Activated CD8-positive, alpha-beta T cell treated with anti-CD3 and anti-CD28 coated beads for 36 hours (primary cell): ENCODE measurements at regions not wholly inside any gene's neighbourhood (a gene's known extent, or its start where the extent isn't known, plus 50 kb on each side); places are given as distances from the start of the nearest gene placed in this dataset.

Source experiments
- ATAC-seq: fragments of 200-7000 bp; cut with Tn5 transposase; one replicate; pipeline ENCODE4 v1.10.0; 2021; ENCODE audit warnings: mild to moderate bottlenecking, moderate library complexity
- CTCF ChIA-PET: fragments of 350-600 bp; sonication (Branson Sonifier 250); formaldehyde crosslinking; loops from one replicate; lab custom pipeline; 2021; ENCODE audit warnings: antibody characterized with exemption; lab: Charles Lee
- POLR2A ChIA-PET: fragments of 350-600 bp; sonication (Branson Sonifier 250); formaldehyde crosslinking; loops from one replicate; lab custom pipeline; 2021; ENCODE audit warnings: antibody characterized with exemption; lab: Charles Lee
- DNase-seq: peaks from one replicate; pipeline ENCODE4 v3.0.0-alpha.2; 2020
- H3K27ac Mint-ChIP-seq: one replicate; pipeline ENCODE4 v1.8.0; 2021; ENCODE audit warnings: mild to moderate bottlenecking, mixed read lengths
- H3K27me3 Mint-ChIP-seq: one replicate; pipeline ENCODE4 v1.8.0; 2021; ENCODE audit warnings: mixed read lengths
- H3K36me3 Mint-ChIP-seq: one replicate; pipeline ENCODE4 v1.8.0; 2021; ENCODE audit warnings: low read depth, mixed read lengths
- H3K4me1 Mint-ChIP-seq: one replicate; pipeline ENCODE4 v1.8.0; 2021; ENCODE audit warnings: low read depth, mixed read lengths
- H3K4me3 Mint-ChIP-seq: one replicate; pipeline ENCODE4 v1.8.0; 2021; ENCODE audit warnings: mild to moderate bottlenecking, moderate library complexity, mixed read lengths
- H3K9me3 Mint-ChIP-seq: one replicate; pipeline ENCODE4 v1.8.0; 2021; ENCODE audit warnings: mixed read lengths
- intact Hi-C: fragments of 100-400 bp; cut with micrococcal nuclease; formaldehyde crosslinking; loops from one replicate; pipeline ENCODE4 v1.10.0; 2022
- TF ChIP-seq, protein P1 (sequence below): fragments of 200-600 bp; IDR thresholded peaks from one replicate; pipeline ENCODE4 v1.8.0; 2022; ENCODE audit warnings: antibody characterized with exemption, mild to moderate bottlenecking

DNA sequence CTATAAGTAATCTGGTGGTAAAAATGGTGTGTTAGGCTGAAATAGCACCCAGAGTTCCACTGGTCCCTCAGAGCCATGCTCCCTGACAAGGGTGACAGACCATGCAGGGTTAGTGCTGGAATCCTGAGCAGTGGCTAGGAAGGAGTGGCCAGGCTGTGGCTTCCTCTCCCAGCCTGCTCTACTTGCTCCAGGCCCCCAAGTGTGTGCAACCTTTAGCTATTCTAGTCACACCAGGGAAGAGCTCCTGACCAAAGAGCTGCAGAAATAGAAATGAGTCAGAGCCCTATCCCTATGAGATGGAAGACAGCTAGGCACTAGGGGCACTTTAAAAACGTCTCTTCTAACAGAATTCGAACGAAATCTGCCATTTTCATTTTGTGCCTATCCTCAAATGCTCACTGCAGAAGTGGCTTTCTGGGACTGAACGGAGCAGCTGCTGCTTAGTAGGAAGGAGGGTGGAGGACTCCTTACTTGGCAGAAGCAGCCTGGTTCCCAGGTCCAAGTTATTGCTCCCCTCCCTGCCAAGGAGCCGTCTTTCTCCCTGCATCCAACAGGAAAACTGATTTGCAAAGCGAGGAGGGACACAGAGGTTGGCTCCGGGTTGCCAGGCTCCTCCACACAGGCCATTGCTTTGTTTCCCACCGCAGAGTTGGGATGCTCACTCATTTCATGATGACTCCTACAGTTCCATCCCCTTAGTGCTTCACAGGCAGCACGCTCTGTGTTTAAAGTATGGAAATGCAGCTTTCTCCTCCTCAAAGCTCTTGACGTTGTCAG lies 754.5 kb downstream of the C6orf118 start:
- Mint-ChIP-seq H3K27me3 (no peaks in the 10 kb centered on the region), H3K9me3 (peaks cover 13% of the 10 kb centered on the region), H3K4me3 (no peak overlapping the region), H3K36me3 (no peaks in the 10 kb centered on the region), H3K27ac (no peak overlapping the region), H3K4me1 (no peaks in the 10 kb centered on the region)
- ChIA-PET POLR2A (no interaction called here), CTCF (no interaction called here)
- ATAC-seq = no peak
- no peak for DNase-seq
- TF ChIP-seq, protein P1, sequence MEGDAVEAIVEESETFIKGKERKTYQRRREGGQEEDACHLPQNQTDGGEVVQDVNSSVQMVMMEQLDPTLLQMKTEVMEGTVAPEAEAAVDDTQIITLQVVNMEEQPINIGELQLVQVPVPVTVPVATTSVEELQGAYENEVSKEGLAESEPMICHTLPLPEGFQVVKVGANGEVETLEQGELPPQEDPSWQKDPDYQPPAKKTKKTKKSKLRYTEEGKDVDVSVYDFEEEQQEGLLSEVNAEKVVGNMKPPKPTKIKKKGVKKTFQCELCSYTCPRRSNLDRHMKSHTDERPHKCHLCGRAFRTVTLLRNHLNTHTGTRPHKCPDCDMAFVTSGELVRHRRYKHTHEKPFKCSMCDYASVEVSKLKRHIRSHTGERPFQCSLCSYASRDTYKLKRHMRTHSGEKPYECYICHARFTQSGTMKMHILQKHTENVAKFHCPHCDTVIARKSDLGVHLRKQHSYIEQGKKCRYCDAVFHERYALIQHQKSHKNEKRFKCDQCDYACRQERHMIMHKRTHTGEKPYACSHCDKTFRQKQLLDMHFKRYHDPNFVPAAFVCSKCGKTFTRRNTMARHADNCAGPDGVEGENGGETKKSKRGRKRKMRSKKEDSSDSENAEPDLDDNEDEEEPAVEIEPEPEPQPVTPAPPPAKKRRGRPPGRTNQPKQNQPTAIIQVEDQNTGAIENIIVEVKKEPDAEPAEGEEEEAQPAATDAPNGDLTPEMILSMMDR = no peak
- intact Hi-C loops = no loop called here

DNA sequence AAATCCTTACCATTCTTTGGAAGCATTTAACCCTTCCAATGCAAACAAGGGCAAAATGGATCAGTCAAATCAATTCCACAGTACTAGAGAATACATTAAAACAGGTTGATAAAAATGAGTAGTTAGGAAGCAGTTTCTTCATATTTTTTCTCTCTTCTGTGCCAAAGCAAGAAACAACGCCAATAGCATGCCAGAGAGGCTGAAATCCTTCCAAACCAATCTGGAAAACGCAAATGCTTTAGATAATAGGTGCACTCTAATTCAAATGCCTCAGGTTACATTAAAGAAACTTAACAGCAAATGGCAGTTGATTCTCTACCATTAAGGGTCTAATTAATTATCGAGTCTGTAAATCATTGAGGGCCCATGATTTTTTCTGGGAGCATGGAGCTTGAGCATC lies 755.2 kb downstream of the C6orf118 start:
- Mint-ChIP-seq H3K4me3 (no peak overlapping the region), H3K4me1 (no peaks in the 10 kb centered on the region)
- intact Hi-C loops = no loop called here

DNA sequence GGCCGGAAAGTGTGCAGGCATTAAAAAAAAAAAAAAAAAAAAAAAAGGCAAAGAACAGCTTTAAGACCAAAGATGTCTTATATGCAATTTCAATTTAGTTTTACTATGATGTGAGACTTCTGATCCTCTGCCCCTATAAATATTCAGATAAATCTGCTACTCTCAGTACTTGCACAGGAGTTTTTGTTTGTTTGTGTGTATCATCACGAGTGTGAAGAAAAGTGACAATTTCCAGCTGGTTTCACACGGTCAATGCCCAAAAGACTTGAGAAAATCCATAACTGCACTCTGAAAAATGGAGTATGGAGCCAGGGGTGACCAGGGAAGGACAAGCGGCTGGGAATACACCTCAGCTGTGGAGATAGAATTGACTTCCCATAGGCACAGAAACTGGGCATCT lies 757.7 kb downstream of the C6orf118 start:
- no peaks in the 10 kb centered on the region for H3K36me3 Mint-ChIP-seq
- ATAC-seq (no peak), DNase-seq (no peak)
- ChIA-PET POLR2A (interaction anchor here (0.6 kb wide), 1 partner anchor 211 kb away, joined by 4 read pairs; no protein-coding TSS in a partner anchor), CTCF (no interaction called here)
- H3K4me3 Mint-ChIP-seq = no peak overlapping the region
- intact Hi-C loops = no loop called here
- TF ChIP-seq, protein P1 = no peak
- H3K4me1 Mint-ChIP-seq = no peaks in the 10 kb centered on the region
- H3K9me3 Mint-ChIP-seq = peaks cover 13% of the 10 kb centered on the region
- H3K27ac Mint-ChIP-seq = no peak overlapping the region
- H3K27me3 Mint-ChIP-seq = no peaks in the 10 kb centered on the region

More for the DNA sequence above, 755.2 kb downstream of the C6orf118 start:
- ChIA-PET POLR2A (no interaction called here), CTCF (no interaction called here)
- Mint-ChIP-seq H3K36me3 (no peaks in the 10 kb centered on the region), H3K27me3 (no peaks in the 10 kb centered on the region), H3K9me3 (peaks cover 16% of the 10 kb centered on the region), H3K27ac (no peak overlapping the region)
- ATAC-seq (no peak), DNase-seq (no peak)
- TF ChIP-seq, protein P1 = no peak

DNA sequence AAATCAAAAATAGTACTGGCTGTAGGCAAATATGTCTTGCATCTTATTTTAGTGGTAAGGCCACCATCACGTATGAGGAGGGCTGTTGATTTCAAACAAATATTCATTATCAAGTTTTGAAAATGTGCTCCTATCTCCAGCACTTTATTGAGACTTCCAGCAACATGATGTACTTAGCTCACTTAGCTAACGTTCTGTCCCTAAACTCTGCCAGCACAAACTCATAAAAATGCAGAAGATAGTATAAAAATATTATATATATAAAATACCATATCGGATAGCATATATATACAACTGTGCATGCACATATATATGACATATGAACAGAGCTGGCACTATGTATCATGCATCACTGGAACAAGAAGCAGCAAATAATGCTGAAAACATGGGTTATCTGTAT lies 762.3 kb downstream of the C6orf118 start:
- Mint-ChIP-seq H3K9me3 (peaks cover 11% of the 10 kb centered on the region), H3K4me3 (no peak overlapping the region), H3K27ac (no peak overlapping the region), H3K27me3 (no peaks in the 10 kb centered on the region), H3K36me3 (no peaks in the 10 kb centered on the region), H3K4me1 (no peaks in the 10 kb centered on the region)
- no peak for ATAC-seq
- no peak for DNase-seq
- POLR2A ChIA-PET = no interaction called here
- TF ChIP-seq, protein P1 = no peak
- CTCF ChIA-PET = no interaction called here
- intact Hi-C loops = no loop called here

DNA sequence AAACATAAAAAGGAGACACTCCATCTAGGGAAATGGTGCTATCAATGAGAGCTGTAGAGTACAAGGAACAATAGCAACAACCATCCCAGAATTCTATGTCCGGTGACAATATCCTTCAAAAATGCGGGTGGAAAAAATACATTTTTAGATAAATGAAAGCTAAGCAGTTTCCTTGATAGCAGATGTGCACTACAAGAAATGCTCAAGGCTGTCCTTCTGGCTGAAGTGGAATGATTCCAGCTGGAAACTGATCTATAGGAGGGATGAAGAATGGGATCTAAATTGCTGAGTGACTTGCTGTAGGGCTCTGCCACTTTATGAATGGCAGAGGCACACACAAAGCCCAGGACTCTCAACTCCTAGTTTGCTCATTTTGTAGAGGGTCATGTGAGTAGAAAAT lies 763.1 kb downstream of the C6orf118 start:
- DNase-seq (no peak), ATAC-seq (no peak)
- CTCF ChIA-PET = no interaction called here
- H3K27me3 Mint-ChIP-seq = no peaks in the 10 kb centered on the region
- intact Hi-C loops = no loop called here
- H3K9me3 Mint-ChIP-seq = peaks cover 8% of the 10 kb centered on the region
- H3K27ac Mint-ChIP-seq = no peak overlapping the region
- TF ChIP-seq, protein P1 = no peak
- H3K4me1 Mint-ChIP-seq = no peaks in the 10 kb centered on the region
- H3K4me3 Mint-ChIP-seq = no peak overlapping the region
- POLR2A ChIA-PET = no interaction called here
- no peaks in the 10 kb centered on the region for H3K36me3 Mint-ChIP-seq
